ENCODE measurements at regions not wholly inside any gene's neighbourhood (a gene's known extent, or its start where the extent isn't known, plus 50 kb on each side); places are given as distances from the start of the nearest gene placed in this dataset.

GRCh38 chr4:189060104-189060503 is 880.6 kb upstream of the FRG1 start:
- DNase-seq (ENCODE audit: low read depth): no peak
- no peak for TF ChIP-seq CTCF (IDR thresholded peaks at IDR 0.05; ENCODE audit: control insufficient read depth, extremely low read depth, insufficient read depth)
- H3K4me3 ChIP-seq (ENCODE audit: low read depth, low read length): no peak overlapping the region

DNA sequence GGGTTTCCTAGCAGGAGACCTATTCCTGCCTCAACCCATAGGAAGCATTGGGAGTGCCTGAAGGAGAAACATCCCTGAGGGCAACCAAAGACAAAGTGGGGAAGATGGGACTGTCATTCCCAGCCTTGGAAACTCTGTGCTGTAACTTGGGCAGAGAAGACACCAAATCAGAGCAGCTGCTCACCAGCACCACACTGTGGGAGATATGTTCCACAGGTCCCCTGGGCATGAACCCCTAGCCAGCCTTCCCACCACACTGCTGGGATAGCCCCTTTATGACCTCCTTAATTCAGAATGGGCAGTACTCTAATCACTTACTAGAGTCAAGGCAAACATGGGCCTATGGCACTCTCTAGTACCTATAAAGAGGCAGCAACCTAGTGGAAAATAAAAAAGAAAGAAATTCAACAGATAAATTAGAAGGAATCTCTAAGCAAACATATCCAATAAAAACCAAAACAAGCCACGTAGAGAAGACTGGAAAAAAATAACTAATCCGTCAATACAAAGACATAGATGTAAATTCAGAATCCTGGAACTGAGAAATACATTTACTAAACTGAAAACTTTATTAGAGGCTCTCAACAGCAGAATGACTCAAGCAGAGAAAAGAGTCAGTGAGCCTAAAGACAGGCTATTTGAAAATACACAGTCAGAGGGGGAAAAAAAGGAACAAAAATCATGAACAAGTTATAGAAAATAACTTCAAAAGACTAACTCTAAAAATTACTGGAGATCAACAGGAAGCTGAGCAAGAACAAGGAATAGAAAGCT is 878.4 kb upstream of the FRG1 start:
- TF ChIP-seq CTCF (IDR thresholded peaks at IDR 0.05; ENCODE audit: control insufficient read depth, extremely low read depth, insufficient read depth): no peak
- DNase-seq (ENCODE audit: low read depth): no peak
- no peak overlapping the region for H3K4me3 ChIP-seq (ENCODE audit: low read depth, low read length)

- no peak for DNase-seq (ENCODE audit: low read depth)
- H3K4me3 ChIP-seq (ENCODE audit: low read depth, low read length): no peak overlapping the region
- TF ChIP-seq CTCF (IDR thresholded peaks at IDR 0.05; ENCODE audit: control insufficient read depth, extremely low read depth, insufficient read depth): no peak
These were observed 870.9 kb upstream of the FRG1 start for GRCh38 chr4:189069772-189070171.

- DNase-seq (ENCODE audit: low read depth): no peak
- H3K4me3 ChIP-seq (ENCODE audit: low read depth, low read length): no peak overlapping the region
- TF ChIP-seq CTCF (IDR thresholded peaks at IDR 0.05; ENCODE audit: control insufficient read depth, extremely low read depth, insufficient read depth): no peak
These were observed 869.4 kb upstream of the FRG1 start for GRCh38 chr4:189071241-189071640.

DNA sequence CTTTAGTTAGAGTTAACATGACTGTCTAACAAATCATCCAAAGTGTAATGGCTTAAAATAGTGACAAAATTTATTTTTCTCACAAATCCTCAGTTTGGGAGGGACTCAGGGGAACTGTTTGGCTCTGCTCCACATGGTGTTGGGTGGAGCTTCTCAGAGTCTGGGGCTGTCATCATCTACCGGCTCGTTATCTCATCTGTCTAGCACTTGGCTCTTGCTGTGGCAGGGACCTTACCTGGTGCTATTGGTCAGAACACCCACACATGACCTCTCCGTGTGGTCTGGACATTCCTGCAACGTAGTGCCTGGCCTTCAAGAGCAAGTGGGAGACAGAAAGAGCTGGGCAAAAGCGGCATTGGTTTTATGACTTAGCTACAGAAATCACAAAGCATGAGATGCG is 866.9 kb upstream of the FRG1 start:
- no peak for DNase-seq (ENCODE audit: low read depth)
- no peak overlapping the region for H3K4me3 ChIP-seq (ENCODE audit: low read depth, low read length)
- TF ChIP-seq CTCF (IDR thresholded peaks at IDR 0.05; ENCODE audit: control insufficient read depth, extremely low read depth, insufficient read depth): no peak

- no peak overlapping the region for H3K4me3 ChIP-seq (ENCODE audit: low read depth, low read length)
- no peak for DNase-seq (ENCODE audit: low read depth)
- no peak for TF ChIP-seq CTCF (IDR thresholded peaks at IDR 0.05; ENCODE audit: control insufficient read depth, extremely low read depth, insufficient read depth)
These were observed 858.8 kb upstream of the FRG1 start for GRCh38 chr4:189081826-189082225.

- no peak for TF ChIP-seq CTCF (IDR thresholded peaks at IDR 0.05; ENCODE audit: control insufficient read depth, extremely low read depth, insufficient read depth)
- DNase-seq (ENCODE audit: low read depth): no peak
- no peak overlapping the region for H3K4me3 ChIP-seq (ENCODE audit: low read depth, low read length)
These were observed 856.9 kb upstream of the FRG1 start for GRCh38 chr4:189083769-189084168.
